ENCODE measurements at regions not wholly inside any gene's neighbourhood (a gene's known extent, or its start where the extent isn't known, plus 50 kb on each side); places are given as distances from the start of the nearest gene placed in this dataset.
"Not testable (repeated sequence)": the region's sequence is repeated elsewhere in the genome, so short reads cannot be mapped to it uniquely, and the experiment has no call there.

- H3K4me1 ChIP-seq (ENCODE audit: control insufficient read depth, insufficient read depth, low read length); H3K27ac ChIP-seq (ENCODE audit: insufficient read depth, low read depth, low read length, poor library complexity, severe bottlenecking); H3K4me3 ChIP-seq (ENCODE audit: insufficient read depth, low read depth, low read length); H3K27me3 ChIP-seq (ENCODE audit: control insufficient read depth, insufficient read depth, low read length, poor library complexity, severe bottlenecking); H3K36me3 ChIP-seq (ENCODE audit: control insufficient read depth, insufficient read depth, low read length); H3K9me3 ChIP-seq (ENCODE audit: control insufficient read depth, low read length): not testable (repeated sequence)
- WGBS, 2 experiments: 86% methylated on average over 1 of the region's 4 CpGs; no CpG with 5 or more reads in 1 of the 2 experiments
Observed at GRCh38 chr7:106526617-106527016, 134.3 kb downstream of the CCDC71L start.

GRCh38 chr7:106524690-106525059, 136.3 kb downstream of the CCDC71L start:
- H3K9me3 ChIP-seq (ENCODE audit: control insufficient read depth, low read length): no peaks in the 10 kb centered on the region
- no peaks in the 10 kb centered on the region for H3K36me3 ChIP-seq (ENCODE audit: control insufficient read depth, insufficient read depth, low read length)
- H3K27me3 ChIP-seq (ENCODE audit: control insufficient read depth, insufficient read depth, low read length, poor library complexity, severe bottlenecking): no peaks in the 10 kb centered on the region
- no peak overlapping the region for H3K4me3 ChIP-seq (ENCODE audit: insufficient read depth, low read depth, low read length)
- no peak overlapping the region for H3K27ac ChIP-seq (ENCODE audit: insufficient read depth, low read depth, low read length, poor library complexity, severe bottlenecking)
- no peaks in the 10 kb centered on the region for H3K4me1 ChIP-seq (ENCODE audit: control insufficient read depth, insufficient read depth, low read length)
- 95 to 96% methylated on average over 5 of the region's 5 CpGs for WGBS, 2 experiments

GRCh38 chr7:106523482-106523881, 137.5 kb downstream of the CCDC71L start:
- no peak overlapping the region for H3K27ac ChIP-seq (ENCODE audit: insufficient read depth, low read depth, low read length, poor library complexity, severe bottlenecking)
- WGBS, 2 experiments: 90% methylated on average over 8 of the region's 8 CpGs
- H3K27me3 ChIP-seq (ENCODE audit: control insufficient read depth, insufficient read depth, low read length, poor library complexity, severe bottlenecking): no peaks in the 10 kb centered on the region
- no peaks in the 10 kb centered on the region for H3K9me3 ChIP-seq (ENCODE audit: control insufficient read depth, low read length)
- no peaks in the 10 kb centered on the region for H3K4me1 ChIP-seq (ENCODE audit: control insufficient read depth, insufficient read depth, low read length)
- no peaks in the 10 kb centered on the region for H3K36me3 ChIP-seq (ENCODE audit: control insufficient read depth, insufficient read depth, low read length)
- H3K4me3 ChIP-seq (ENCODE audit: insufficient read depth, low read depth, low read length): no peak overlapping the region

- H3K4me1 ChIP-seq (ENCODE audit: control insufficient read depth, insufficient read depth, low read length): no peaks in the 10 kb centered on the region
- no peaks in the 10 kb centered on the region for H3K36me3 ChIP-seq (ENCODE audit: control insufficient read depth, insufficient read depth, low read length)
- no peak overlapping the region for H3K27ac ChIP-seq (ENCODE audit: insufficient read depth, low read depth, low read length, poor library complexity, severe bottlenecking)
- WGBS, 2 experiments: 88 to 92% methylated on average over 5 of the region's 5 CpGs
- H3K9me3 ChIP-seq (ENCODE audit: control insufficient read depth, low read length): no peaks in the 10 kb centered on the region
- H3K27me3 ChIP-seq (ENCODE audit: control insufficient read depth, insufficient read depth, low read length, poor library complexity, severe bottlenecking): no peaks in the 10 kb centered on the region
- H3K4me3 ChIP-seq (ENCODE audit: insufficient read depth, low read depth, low read length): no peak overlapping the region
Observed at GRCh38 chr7:106522696-106523095, 138.3 kb downstream of the CCDC71L start.

GRCh38 chr7:106521541-106521940, 139.4 kb downstream of the CCDC71L start:
- Histone ChIP-seq H3K4me1 (ENCODE audit: control insufficient read depth, insufficient read depth, low read length) (no peaks in the 10 kb centered on the region), H3K27me3 (ENCODE audit: control insufficient read depth, insufficient read depth, low read length, poor library complexity, severe bottlenecking) (no peaks in the 10 kb centered on the region), H3K4me3 (ENCODE audit: insufficient read depth, low read depth, low read length) (no peak overlapping the region), H3K36me3 (ENCODE audit: control insufficient read depth, insufficient read depth, low read length) (no peaks in the 10 kb centered on the region), H3K9me3 (ENCODE audit: control insufficient read depth, low read length) (no peaks in the 10 kb centered on the region), H3K27ac (ENCODE audit: insufficient read depth, low read depth, low read length, poor library complexity, severe bottlenecking) (no peak overlapping the region)
- WGBS, 2 experiments: 91 to 96% methylated on average over 2 of the region's 2 CpGs

- WGBS, 2 experiments: 80 to 88% methylated on average over 2 to 4 of the region's 4 CpGs
- Histone ChIP-seq H3K4me3 (ENCODE audit: insufficient read depth, low read depth, low read length) (no peak overlapping the region), H3K36me3 (ENCODE audit: control insufficient read depth, insufficient read depth, low read length) (no peaks in the 10 kb centered on the region), H3K9me3 (ENCODE audit: control insufficient read depth, low read length) (no peaks in the 10 kb centered on the region), H3K4me1 (ENCODE audit: control insufficient read depth, insufficient read depth, low read length) (no peaks in the 10 kb centered on the region), H3K27ac (ENCODE audit: insufficient read depth, low read depth, low read length, poor library complexity, severe bottlenecking) (no peak overlapping the region), H3K27me3 (ENCODE audit: control insufficient read depth, insufficient read depth, low read length, poor library complexity, severe bottlenecking) (no peaks in the 10 kb centered on the region)
Observed at GRCh38 chr7:106520962-106521514, 139.9 kb downstream of the CCDC71L start.

- Histone ChIP-seq H3K36me3 (ENCODE audit: control insufficient read depth, insufficient read depth, low read length) (no peaks in the 10 kb centered on the region), H3K4me3 (ENCODE audit: insufficient read depth, low read depth, low read length) (no peak overlapping the region), H3K27ac (ENCODE audit: insufficient read depth, low read depth, low read length, poor library complexity, severe bottlenecking) (no peak overlapping the region), H3K4me1 (ENCODE audit: control insufficient read depth, insufficient read depth, low read length) (no peaks in the 10 kb centered on the region), H3K27me3 (ENCODE audit: control insufficient read depth, insufficient read depth, low read length, poor library complexity, severe bottlenecking) (no peaks in the 10 kb centered on the region), H3K9me3 (ENCODE audit: control insufficient read depth, low read length) (no peaks in the 10 kb centered on the region)
- 90 to 94% methylated on average over 6 of the region's 6 CpGs for WGBS, 2 experiments
Observed at GRCh38 chr7:106518967-106519366, 142.0 kb downstream of the CCDC71L start.

- H3K4me3 ChIP-seq (ENCODE audit: insufficient read depth, low read depth, low read length): no peak overlapping the region
- no peaks in the 10 kb centered on the region for H3K36me3 ChIP-seq (ENCODE audit: control insufficient read depth, insufficient read depth, low read length)
- no peaks in the 10 kb centered on the region for H3K27me3 ChIP-seq (ENCODE audit: control insufficient read depth, insufficient read depth, low read length, poor library complexity, severe bottlenecking)
- H3K4me1 ChIP-seq (ENCODE audit: control insufficient read depth, insufficient read depth, low read length): no peaks in the 10 kb centered on the region
- no peaks in the 10 kb centered on the region for H3K9me3 ChIP-seq (ENCODE audit: control insufficient read depth, low read length)
- H3K27ac ChIP-seq (ENCODE audit: insufficient read depth, low read depth, low read length, poor library complexity, severe bottlenecking): no peak overlapping the region
Observed at GRCh38 chr7:106518239-106518638, 142.7 kb downstream of the CCDC71L start.

GRCh38 chr7:106517508-106517907, 143.4 kb downstream of the CCDC71L start:
- Histone ChIP-seq H3K9me3 (ENCODE audit: control insufficient read depth, low read length) (no peaks in the 10 kb centered on the region), H3K27ac (ENCODE audit: insufficient read depth, low read depth, low read length, poor library complexity, severe bottlenecking) (no peak overlapping the region), H3K36me3 (ENCODE audit: control insufficient read depth, insufficient read depth, low read length) (no peaks in the 10 kb centered on the region), H3K4me3 (ENCODE audit: insufficient read depth, low read depth, low read length) (no peak overlapping the region), H3K27me3 (ENCODE audit: control insufficient read depth, insufficient read depth, low read length, poor library complexity, severe bottlenecking) (no peaks in the 10 kb centered on the region), H3K4me1 (ENCODE audit: control insufficient read depth, insufficient read depth, low read length) (no peaks in the 10 kb centered on the region)
- WGBS, 2 experiments: 94% methylated on average over 4 of the region's 4 CpGs

GRCh38 chr7:106515321-106515720, 145.6 kb downstream of the CCDC71L start:
- no peaks in the 10 kb centered on the region for H3K9me3 ChIP-seq (ENCODE audit: control insufficient read depth, low read length)
- WGBS, 2 experiments: 92 to 100% methylated on average over 2 to 3 of the region's 3 CpGs
- no peak overlapping the region for H3K27ac ChIP-seq (ENCODE audit: insufficient read depth, low read depth, low read length, poor library complexity, severe bottlenecking)
- no peak overlapping the region for H3K4me3 ChIP-seq (ENCODE audit: insufficient read depth, low read depth, low read length)
- no peaks in the 10 kb centered on the region for H3K27me3 ChIP-seq (ENCODE audit: control insufficient read depth, insufficient read depth, low read length, poor library complexity, severe bottlenecking)
- no peaks in the 10 kb centered on the region for H3K4me1 ChIP-seq (ENCODE audit: control insufficient read depth, insufficient read depth, low read length)
- H3K36me3 ChIP-seq (ENCODE audit: control insufficient read depth, insufficient read depth, low read length): no peaks in the 10 kb centered on the region

GRCh38 chr7:106514881-106515280, 146.1 kb downstream of the CCDC71L start:
- no peak overlapping the region for H3K27ac ChIP-seq (ENCODE audit: insufficient read depth, low read depth, low read length, poor library complexity, severe bottlenecking)
- H3K4me1 ChIP-seq (ENCODE audit: control insufficient read depth, insufficient read depth, low read length): no peaks in the 10 kb centered on the region
- no peaks in the 10 kb centered on the region for H3K27me3 ChIP-seq (ENCODE audit: control insufficient read depth, insufficient read depth, low read length, poor library complexity, severe bottlenecking)
- H3K36me3 ChIP-seq (ENCODE audit: control insufficient read depth, insufficient read depth, low read length): no peaks in the 10 kb centered on the region
- no peak overlapping the region for H3K4me3 ChIP-seq (ENCODE audit: insufficient read depth, low read depth, low read length)
- WGBS, 2 experiments: 85 to 95% methylated on average over 3 of the region's 3 CpGs
- H3K9me3 ChIP-seq (ENCODE audit: control insufficient read depth, low read length): no peaks in the 10 kb centered on the region
